Large intestine (tissue), 3 donors: ENCODE measurements at regions not wholly inside any gene's neighbourhood (a gene's known extent, or its start where the extent isn't known, plus 50 kb on each side); places are given as distances from the start of the nearest gene placed in this dataset.

Source experiments
- DNase-seq, 2 donors: peaks; one replicate each; pipeline versions ENCODE4 v3.0.0 to v3.0.0-alpha.2; 2013
- H3K27ac ChIP-seq: one replicate; pipeline ENCODE4 v1.5.1; 2013; ENCODE audit warnings: low read length
- H3K27me3 ChIP-seq: 2 replicates; pipeline ENCODE4 v1.6.1; 2013; ENCODE audit warnings: low read length; ENCODE audit not compliant: control insufficient read depth, insufficient read depth
- H3K36me3 ChIP-seq: 2 replicates; pipeline ENCODE4 v1.6.1; 2013; ENCODE audit warnings: low read length; ENCODE audit not compliant: control insufficient read depth, insufficient read depth
- H3K4me1 ChIP-seq: one replicate; pipeline ENCODE4 v1.6.1; 2013; ENCODE audit warnings: low read length; ENCODE audit not compliant: control insufficient read depth, insufficient read depth
- H3K4me3 ChIP-seq: one replicate; pipeline ENCODE4 v1.5.1; 2013; ENCODE audit warnings: low read length
- H3K9me3 ChIP-seq: one replicate; pipeline ENCODE4 v1.6.1; 2013; ENCODE audit warnings: mild to moderate bottlenecking, low read depth, low read length, moderate library complexity; ENCODE audit not compliant: control insufficient read depth
- WGBS: methylation state at CpG from one replicate; pipeline ENCODE4 v1.1.5; 2013; ENCODE audit warnings: low lambda C conversion rate; ENCODE audit not compliant: insufficient coverage; 5-methylcytosine and 5-hydroxymethylcytosine counted together

GRCh38 chr6:167735084-167735950 lies 91.4 kb upstream of the AFDN start:
- H3K36me3 ChIP-seq, result no peaks in the 10 kb centered on the region
- no peaks in the 10 kb centered on the region for H3K4me1 ChIP-seq
- no peak for DNase-seq
- H3K4me3 ChIP-seq, result no peak overlapping the region
- no peaks in the 10 kb centered on the region for H3K27me3 ChIP-seq
- no peak overlapping the region for H3K27ac ChIP-seq
- peaks cover 3% of the 10 kb centered on the region for H3K9me3 ChIP-seq
- no CpG with 5 or more reads among the region's 30 CpGs for WGBS

GRCh38 chr6:167735951-167736288 lies 90.8 kb upstream of the AFDN start:
- no peaks in the 10 kb centered on the region for H3K36me3 ChIP-seq
- 38% methylated on average over 1 of the region's 6 CpGs for WGBS
- H3K27me3 ChIP-seq, result no peaks in the 10 kb centered on the region
- H3K9me3 ChIP-seq, result peaks cover 3% of the 10 kb centered on the region
- DNase-seq, result no peak
- no peak overlapping the region for H3K27ac ChIP-seq
- no peak overlapping the region for H3K4me3 ChIP-seq
- H3K4me1 ChIP-seq, result no peaks in the 10 kb centered on the region

GRCh38 chr6:167736486-167737204 lies 90.1 kb upstream of the AFDN start:
- H3K4me1 ChIP-seq, result no peaks in the 10 kb centered on the region
- no peak overlapping the region for H3K4me3 ChIP-seq
- DNase-seq, result no peak
- no peaks in the 10 kb centered on the region for H3K27me3 ChIP-seq
- no peaks in the 10 kb centered on the region for H3K36me3 ChIP-seq
- H3K9me3 ChIP-seq, result peaks cover 3% of the 10 kb centered on the region
- no peak overlapping the region for H3K27ac ChIP-seq
- no CpG with 5 or more reads among the region's 18 CpGs for WGBS

- H3K27ac ChIP-seq, result no peak overlapping the region
- no peaks in the 10 kb centered on the region for H3K36me3 ChIP-seq
- DNase-seq, result no peak
- no peaks in the 10 kb centered on the region for H3K27me3 ChIP-seq
- no peaks in the 10 kb centered on the region for H3K4me1 ChIP-seq
- no peak overlapping the region for H3K4me3 ChIP-seq
- peaks cover 3% of the 10 kb centered on the region for H3K9me3 ChIP-seq
- no CpG with 5 or more reads among the region's 23 CpGs for WGBS
Measured at GRCh38 chr6:167737205-167737830, 89.4 kb upstream of the AFDN start.

- H3K4me3 ChIP-seq, result no peak overlapping the region
- no peaks in the 10 kb centered on the region for H3K27me3 ChIP-seq
- no CpG with 5 or more reads among the region's 13 CpGs for WGBS
- H3K36me3 ChIP-seq, result no peaks in the 10 kb centered on the region
- no peaks in the 10 kb centered on the region for H3K4me1 ChIP-seq
- H3K9me3 ChIP-seq, result peaks cover 4% of the 10 kb centered on the region
- DNase-seq, result no peak
- no peak overlapping the region for H3K27ac ChIP-seq
Measured at GRCh38 chr6:167738386-167738785, 88.3 kb upstream of the AFDN start.

GRCh38 chr6:167739721-167740475 lies 86.8 kb upstream of the AFDN start:
- 100% methylated on average over 4 of the region's 23 CpGs for WGBS
- no peak for DNase-seq
- no peaks in the 10 kb centered on the region for H3K27me3 ChIP-seq

GRCh38 chr6:167742719-167743303 lies 83.9 kb upstream of the AFDN start:
- Histone ChIP-seq H3K27me3 (no peaks in the 10 kb centered on the region), H3K9me3 (peaks cover 6% of the 10 kb centered on the region), H3K27ac (no peak overlapping the region), H3K36me3 (no peaks in the 10 kb centered on the region), H3K4me1 (no peaks in the 10 kb centered on the region), H3K4me3 (no peak overlapping the region)
- no peak for DNase-seq

More at GRCh38 chr6:167739721-167740475, 86.8 kb upstream of the AFDN start:
- no peaks in the 10 kb centered on the region for H3K4me1 ChIP-seq
- no peaks in the 10 kb centered on the region for H3K36me3 ChIP-seq
- peaks cover 9% of the 10 kb centered on the region for H3K9me3 ChIP-seq
- H3K4me3 ChIP-seq, result no peak overlapping the region
- H3K27ac ChIP-seq, result no peak overlapping the region

GRCh38 chr6:167744681-167745669 lies 81.7 kb upstream of the AFDN start:
- Histone ChIP-seq H3K9me3 (peaks cover 11% of the 10 kb centered on the region), H3K27ac (no peak overlapping the region)

GRCh38 chr6:167745670-167746389 lies 80.9 kb upstream of the AFDN start:
- H3K9me3 ChIP-seq, result peaks cover 11% of the 10 kb centered on the region
- no CpG with 5 or more reads among the region's 19 CpGs for WGBS
- no peak for DNase-seq
- H3K4me3 ChIP-seq, result no peak overlapping the region
- H3K36me3 ChIP-seq, result no peaks in the 10 kb centered on the region
- H3K27ac ChIP-seq, result no peak overlapping the region
- H3K4me1 ChIP-seq, result peaks cover 8% of the 10 kb centered on the region
- no peaks in the 10 kb centered on the region for H3K27me3 ChIP-seq

More at GRCh38 chr6:167744681-167745669, 81.7 kb upstream of the AFDN start:
- DNase-seq, result no peak
- 8% methylated on average over 2 of the region's 16 CpGs for WGBS
- Histone ChIP-seq H3K4me1 (peaks cover 7% of the 10 kb centered on the region), H3K4me3 (no peak overlapping the region), H3K27me3 (no peaks in the 10 kb centered on the region), H3K36me3 (no peaks in the 10 kb centered on the region)
